Uterus (tissue), 3 donors: ENCODE measurements at regions not wholly inside any gene's neighbourhood (a gene's known extent, or its start where the extent isn't known, plus 50 kb on each side); places are given as distances from the start of the nearest gene placed in this dataset.

Experiments used
- DNase-seq, 2 donors: peaks; one replicate each; pipeline ENCODE4 v3.0.0-alpha.2; 2019 to 2020
- H3K27ac ChIP-seq, 2 donors: fragments of 200-600 bp; sonication (generic); 1 replicate in 1 of 2; 2 replicates in 1 of 2; pipeline ENCODE4 v1.5.1; 2016 to 2018
- H3K27me3 ChIP-seq, 2 donors: fragments of 200-600 bp; sonication (generic); one replicate each; pipeline ENCODE4 v1.5.1; 2018 to 2019; ENCODE audit warnings: control low read depth in 1 of 2
- H3K36me3 ChIP-seq, 2 donors: fragments of 200-600 bp; sonication (generic); one replicate each; pipeline ENCODE4 v1.5.1; 2019; ENCODE audit warnings: control low read depth in 1 of 2
- H3K4me1 ChIP-seq, 2 donors: fragments of 200-600 bp; sonication (generic); one replicate each; pipeline ENCODE4 v1.5.1; 2018 to 2019; ENCODE audit warnings: control low read depth in 1 of 2
- H3K4me3 ChIP-seq, 2 donors: fragments of 200-600 bp; sonication (generic); 1 replicate in 1 of 2; 2 replicates in 1 of 2; pipeline ENCODE4 v1.5.1; 2018 to 2019; ENCODE audit warnings: mild to moderate bottlenecking in 1 of 2
- H3K9me3 ChIP-seq, 2 donors: fragments of 200-600 bp; sonication (generic); one replicate each; pipeline ENCODE4 v1.5.1; 2019; ENCODE audit warnings: control low read depth in 1 of 2
- CTCF ChIP-seq, 4 experiments: fragments of 200-600 bp in 2 of 4; fragments of 450-650 bp in 2 of 4; sonication (generic) in 2 of 4; IDR thresholded peaks; one replicate each; pipeline ENCODE4 v1.5.1; 2016 to 2019; ENCODE audit warnings: antibody characterized with exemption in 4 of 4, mild to moderate bottlenecking in 2 of 4, moderate library complexity in 1 of 4
- POLR2A ChIP-seq, 2 donors: fragments of 450-650 bp; IDR thresholded peaks; one replicate each; pipeline ENCODE4 v1.6.1; 2016; ENCODE audit warnings: antibody characterized with exemption in 2 of 2, mild to moderate bottlenecking in 1 of 2, moderate library complexity in 1 of 2
- intact Hi-C: fragments of 100-400 bp; cut with DNase I; formaldehyde crosslinking; loops from one replicate; pipeline ENCODE4 v1.15.1; 2023; ENCODE audit warnings: low total_unique reads
- donor health status: DM: yes; HTN: yes; CAD: no.

- no peak for DNase-seq
- Histone ChIP-seq H3K27me3 (no peaks in the 10 kb centered on the region), H3K27ac (no peak overlapping the region), H3K9me3 (no peaks in the 10 kb centered on the region), H3K4me1 (no peaks in the 10 kb centered on the region), H3K36me3 (no peaks in the 10 kb centered on the region), H3K4me3 (no peak overlapping the region)
- no peak for TF ChIP-seq POLR2A (IDR thresholded peaks at IDR 0.05)
- no peak for TF ChIP-seq CTCF (IDR thresholded peaks at IDR 0.05)
- intact Hi-C loops = no loop called here
Observed at GRCh38 chr9:29939559-29939958, 2366.3 kb upstream of the C9orf72 start.

GRCh38 chr9:29945012-29945411, 2371.7 kb upstream of the C9orf72 start:
- no peak overlapping the region for H3K27ac ChIP-seq
- DNase-seq = no peak
- H3K4me3 ChIP-seq = no peak overlapping the region
- TF ChIP-seq CTCF (IDR thresholded peaks at IDR 0.05) (no peak), POLR2A (IDR thresholded peaks at IDR 0.05) (no peak)
- H3K27me3 ChIP-seq = no peaks in the 10 kb centered on the region
- no peaks in the 10 kb centered on the region for H3K9me3 ChIP-seq
- no peaks in the 10 kb centered on the region for H3K4me1 ChIP-seq
- intact Hi-C loops = no loop called here
- H3K36me3 ChIP-seq = no peaks in the 10 kb centered on the region

GRCh38 chr9:29958469-29958868, 2385.2 kb upstream of the C9orf72 start:
- TF ChIP-seq CTCF (IDR thresholded peaks at IDR 0.05) (no peak), POLR2A (IDR thresholded peaks at IDR 0.05) (no peak)
- H3K27ac ChIP-seq = no peak overlapping the region
- H3K36me3 ChIP-seq = no peaks in the 10 kb centered on the region
- DNase-seq = no peak
- H3K4me1 ChIP-seq = no peaks in the 10 kb centered on the region
- H3K9me3 ChIP-seq = no peaks in the 10 kb centered on the region
- no peak overlapping the region for H3K4me3 ChIP-seq
- H3K27me3 ChIP-seq = no peaks in the 10 kb centered on the region
- intact Hi-C loops = no loop called here

GRCh38 chr9:29965834-29966233, 2392.6 kb upstream of the C9orf72 start:
- Histone ChIP-seq H3K4me1 (no peaks in the 10 kb centered on the region), H3K36me3 (no peaks in the 10 kb centered on the region), H3K9me3 (no peaks in the 10 kb centered on the region), H3K4me3 (no peak overlapping the region), H3K27me3 (no peaks in the 10 kb centered on the region), H3K27ac (no peak overlapping the region)
- no peak for TF ChIP-seq CTCF (IDR thresholded peaks at IDR 0.05)
- no peak for TF ChIP-seq POLR2A (IDR thresholded peaks at IDR 0.05)
- intact Hi-C loops = no loop called here
- no peak for DNase-seq

GRCh38 chr9:29966247-29966646, 2393.0 kb upstream of the C9orf72 start:
- no peaks in the 10 kb centered on the region for H3K4me1 ChIP-seq
- no peak overlapping the region for H3K4me3 ChIP-seq
- no peaks in the 10 kb centered on the region for H3K36me3 ChIP-seq
- no peak for DNase-seq
- no peak overlapping the region for H3K27ac ChIP-seq
- no peaks in the 10 kb centered on the region for H3K9me3 ChIP-seq
- no peaks in the 10 kb centered on the region for H3K27me3 ChIP-seq
- TF ChIP-seq CTCF (IDR thresholded peaks at IDR 0.05) (no peak), POLR2A (IDR thresholded peaks at IDR 0.05) (no peak)
- intact Hi-C loops = no loop called here
